GM21723 (cell line): ENCODE measurements at regions not wholly inside any gene's neighbourhood (a gene's known extent, or its start where the extent isn't known, plus 50 kb on each side); places are given as distances from the start of the nearest gene placed in this dataset.
"Not testable (repeated sequence)": the region's sequence is repeated elsewhere in the genome, so short reads cannot be mapped to it uniquely, and the experiment has no call there.

Experiments used
- ATAC-seq: cut with Tn5 transposase; IDR thresholded peaks from one replicate; pipeline ENCODE4 v1.9.1; 2021; ENCODE audit warnings: mild to moderate bottlenecking, moderate library complexity; ENCODE audit not compliant: unreplicated experiment

- no peak for ATAC-seq
These were observed 992.6 kb downstream of the PCDH9 start for GRCh38 chr13:66237411-66238062.

GRCh38 chr13:66234159-66234558, 996.0 kb downstream of the PCDH9 start:
- ATAC-seq = no peak

GRCh38 chr13:66231958-66232357, 998.2 kb downstream of the PCDH9 start:
- ATAC-seq = not testable (repeated sequence)

- ATAC-seq = no peak
These were observed 1005.1 kb downstream of the PCDH9 start for GRCh38 chr13:66225072-66225471.

- no peak for ATAC-seq
These were observed 1005.5 kb downstream of the PCDH9 start for GRCh38 chr13:66224663-66225062.

GRCh38 chr13:66222926-66223325, 1007.2 kb downstream of the PCDH9 start:
- no peak for ATAC-seq

- no peak for ATAC-seq
These were observed 1008.0 kb downstream of the PCDH9 start for GRCh38 chr13:66222127-66222526.

GRCh38 chr13:66219506-66219905, 1010.6 kb downstream of the PCDH9 start:
- no peak for ATAC-seq

GRCh38 chr13:66218583-66218982, 1011.6 kb downstream of the PCDH9 start:
- ATAC-seq = no peak

- no peak for ATAC-seq
These were observed 1013.4 kb downstream of the PCDH9 start for GRCh38 chr13:66216728-66217127.

GRCh38 chr13:66214467-66214866, 1015.7 kb downstream of the PCDH9 start:
- ATAC-seq = no peak

- ATAC-seq = peak; percentile 53
These were observed 1017.6 kb downstream of the PCDH9 start for GRCh38 chr13:66212511-66212910.

GRCh38 chr13:66210677-66211076, 1019.5 kb downstream of the PCDH9 start:
- no peak for ATAC-seq

GRCh38 chr13:66208589-66208988, 1021.5 kb downstream of the PCDH9 start:
- ATAC-seq = no peak

- no peak for ATAC-seq
These were observed 1022.5 kb downstream of the PCDH9 start for GRCh38 chr13:66207610-66208009.

- ATAC-seq = no peak
These were observed 1024.3 kb downstream of the PCDH9 start for GRCh38 chr13:66205807-66206206.

GRCh38 chr13:66200555-66200954, 1029.6 kb downstream of the PCDH9 start:
- no peak for ATAC-seq

- ATAC-seq = no peak
These were observed 1034.9 kb downstream of the PCDH9 start for GRCh38 chr13:66195238-66195637.

- ATAC-seq = no peak
These were observed 1040.2 kb downstream of the PCDH9 start for GRCh38 chr13:66189986-66190385.

- no peak for ATAC-seq
These were observed 1049.3 kb downstream of the PCDH9 start for GRCh38 chr13:66180836-66181235.

- no peak for ATAC-seq
These were observed 1058.2 kb downstream of the PCDH9 start for GRCh38 chr13:66171920-66172319.

- ATAC-seq = no peak
These were observed 1067.7 kb downstream of the PCDH9 start for GRCh38 chr13:66162470-66162869.

GRCh38 chr13:66159511-66159910, 1070.6 kb downstream of the PCDH9 start:
- peak; percentile 67 for ATAC-seq
